HG02610 (cell line): ENCODE measurements at regions not wholly inside any gene's neighbourhood (a gene's known extent, or its start where the extent isn't known, plus 50 kb on each side); places are given as distances from the start of the nearest gene placed in this dataset.
A peak's percentile ranks its signal among the peaks of the same experiment; 100 is the strongest.
"Not testable (repeated sequence)": the region's sequence is repeated elsewhere in the genome, so short reads cannot be mapped to it uniquely, and the experiment has no call there.

Experiments used
- ATAC-seq: cut with Tn5 transposase; IDR thresholded peaks from one replicate; pipeline ENCODE4 v1.9.1; 2021; ENCODE audit warnings: mild to moderate bottlenecking, moderate library complexity; ENCODE audit not compliant: unreplicated experiment

- no peak for ATAC-seq
Measured at GRCh38 chr3:35849496-35849895, 210.2 kb downstream of the ARPP21 start.

- ATAC-seq, result no peak
Measured at GRCh38 chr3:35849963-35850362, 210.6 kb downstream of the ARPP21 start.

- ATAC-seq, result no peak
Measured at GRCh38 chr3:35857004-35857403, 217.7 kb downstream of the ARPP21 start.

- ATAC-seq, result no peak
Measured at GRCh38 chr3:35862057-35862456, 222.7 kb downstream of the ARPP21 start.

GRCh38 chr3:35864871-35865270 is 225.5 kb downstream of the ARPP21 start:
- ATAC-seq, result no peak

GRCh38 chr3:35867791-35868190 is 228.5 kb downstream of the ARPP21 start:
- ATAC-seq, result no peak

GRCh38 chr3:35871009-35871408 is 231.7 kb downstream of the ARPP21 start:
- no peak for ATAC-seq

GRCh38 chr3:35883929-35884328 is 244.6 kb downstream of the ARPP21 start:
- no peak for ATAC-seq

GRCh38 chr3:35894735-35895134 is 255.4 kb downstream of the ARPP21 start:
- no peak for ATAC-seq

- no peak for ATAC-seq
Measured at GRCh38 chr3:35899245-35899644, 259.9 kb downstream of the ARPP21 start.

- no peak for ATAC-seq
Measured at GRCh38 chr3:35900079-35900478, 260.8 kb downstream of the ARPP21 start.

GRCh38 chr3:35908366-35909232 is 269.3 kb downstream of the ARPP21 start:
- peak; percentile 81 for ATAC-seq

GRCh38 chr3:35919160-35919559 is 279.8 kb downstream of the ARPP21 start:
- no peak for ATAC-seq

- no peak for ATAC-seq
Measured at GRCh38 chr3:35921718-35922117, 282.4 kb downstream of the ARPP21 start.

GRCh38 chr3:35924070-35924469 is 284.7 kb downstream of the ARPP21 start:
- ATAC-seq, result not testable (repeated sequence)

GRCh38 chr3:35927441-35927840 is 288.1 kb downstream of the ARPP21 start:
- no peak for ATAC-seq

GRCh38 chr3:35929158-35929557 is 289.8 kb downstream of the ARPP21 start:
- no peak for ATAC-seq

GRCh38 chr3:35931867-35932266 is 292.5 kb downstream of the ARPP21 start:
- no peak for ATAC-seq

GRCh38 chr3:35932995-35933394 is 293.7 kb downstream of the ARPP21 start:
- ATAC-seq, result no peak

- no peak for ATAC-seq
Measured at GRCh38 chr3:35936571-35936970, 297.2 kb downstream of the ARPP21 start.

- no peak for ATAC-seq
Measured at GRCh38 chr3:35944926-35945710, 305.8 kb downstream of the ARPP21 start.
